Esophagus squamous epithelium (tissue), 4 donors: ENCODE measurements at regions not wholly inside any gene's neighbourhood (a gene's known extent, or its start where the extent isn't known, plus 50 kb on each side); places are given as distances from the start of the nearest gene placed in this dataset.

Experiments used
- POLR2A ChIP-seq, 4 donors: fragments of 450-650 bp; IDR thresholded peaks; one replicate each; pipeline ENCODE4 v1.6.1; 2017; ENCODE audit warnings: antibody characterized with exemption in 4 of 4, mild to moderate bottlenecking in 4 of 4, moderate library complexity in 3 of 4
- TF ChIP-seq, protein P1 (sequence below), 6 experiments: fragments of 450-650 bp in 4 of 6; fragments of 200-600 bp in 2 of 6; sonication (generic) in 2 of 6; IDR thresholded peaks; one replicate each; pipeline ENCODE4 v1.5.1; 2016 to 2019; ENCODE audit warnings: antibody characterized with exemption in 6 of 6, mild to moderate bottlenecking in 4 of 6, moderate library complexity in 4 of 6

- TF ChIP-seq, protein P1, sequence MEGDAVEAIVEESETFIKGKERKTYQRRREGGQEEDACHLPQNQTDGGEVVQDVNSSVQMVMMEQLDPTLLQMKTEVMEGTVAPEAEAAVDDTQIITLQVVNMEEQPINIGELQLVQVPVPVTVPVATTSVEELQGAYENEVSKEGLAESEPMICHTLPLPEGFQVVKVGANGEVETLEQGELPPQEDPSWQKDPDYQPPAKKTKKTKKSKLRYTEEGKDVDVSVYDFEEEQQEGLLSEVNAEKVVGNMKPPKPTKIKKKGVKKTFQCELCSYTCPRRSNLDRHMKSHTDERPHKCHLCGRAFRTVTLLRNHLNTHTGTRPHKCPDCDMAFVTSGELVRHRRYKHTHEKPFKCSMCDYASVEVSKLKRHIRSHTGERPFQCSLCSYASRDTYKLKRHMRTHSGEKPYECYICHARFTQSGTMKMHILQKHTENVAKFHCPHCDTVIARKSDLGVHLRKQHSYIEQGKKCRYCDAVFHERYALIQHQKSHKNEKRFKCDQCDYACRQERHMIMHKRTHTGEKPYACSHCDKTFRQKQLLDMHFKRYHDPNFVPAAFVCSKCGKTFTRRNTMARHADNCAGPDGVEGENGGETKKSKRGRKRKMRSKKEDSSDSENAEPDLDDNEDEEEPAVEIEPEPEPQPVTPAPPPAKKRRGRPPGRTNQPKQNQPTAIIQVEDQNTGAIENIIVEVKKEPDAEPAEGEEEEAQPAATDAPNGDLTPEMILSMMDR (IDR thresholded peaks at IDR 0.05) = no peak
- TF ChIP-seq POLR2A (IDR thresholded peaks at IDR 0.05) = no peak
Measured at GRCh38 chr14:66111891-66112290, 374.3 kb upstream of the CCDC196 start.
